ENCODE measurements at regions not wholly inside any gene's neighbourhood (a gene's known extent, or its start where the extent isn't known, plus 50 kb on each side); places are given as distances from the start of the nearest gene placed in this dataset.
"Not testable (repeated sequence)": the region's sequence is repeated elsewhere in the genome, so short reads cannot be mapped to it uniquely, and the experiment has no call there.

GRCh38 chr4:53919535-53919934 is 144.9 kb downstream of the CHIC2 start:
- no peak for DNase-seq

- DNase-seq, result no peak
Measured at GRCh38 chr4:53917729-53918128, 146.7 kb downstream of the CHIC2 start.

DNA sequence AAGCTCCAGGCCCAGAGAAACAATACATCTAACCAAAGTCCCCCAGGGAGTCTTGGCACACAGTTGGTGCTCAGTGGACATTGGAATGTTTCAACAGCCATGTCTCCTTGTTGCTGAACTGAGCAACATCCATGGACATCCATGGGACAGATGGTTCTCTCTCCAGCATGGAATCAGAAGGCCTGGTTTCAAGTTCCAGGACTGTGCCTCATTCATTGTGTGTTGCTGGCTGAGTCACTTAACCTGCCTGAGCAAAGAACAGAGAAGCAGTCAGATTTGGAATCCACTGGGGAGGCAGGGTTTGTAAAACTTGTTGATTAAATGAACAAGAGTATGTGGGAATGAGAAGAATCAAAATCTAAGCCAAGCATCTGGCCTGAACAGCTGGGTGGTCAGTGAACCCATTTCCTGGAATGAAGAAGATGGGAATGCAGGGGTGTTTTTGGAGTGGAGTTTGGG is 147.9 kb downstream of the CHIC2 start:
- no peak for DNase-seq

DNA sequence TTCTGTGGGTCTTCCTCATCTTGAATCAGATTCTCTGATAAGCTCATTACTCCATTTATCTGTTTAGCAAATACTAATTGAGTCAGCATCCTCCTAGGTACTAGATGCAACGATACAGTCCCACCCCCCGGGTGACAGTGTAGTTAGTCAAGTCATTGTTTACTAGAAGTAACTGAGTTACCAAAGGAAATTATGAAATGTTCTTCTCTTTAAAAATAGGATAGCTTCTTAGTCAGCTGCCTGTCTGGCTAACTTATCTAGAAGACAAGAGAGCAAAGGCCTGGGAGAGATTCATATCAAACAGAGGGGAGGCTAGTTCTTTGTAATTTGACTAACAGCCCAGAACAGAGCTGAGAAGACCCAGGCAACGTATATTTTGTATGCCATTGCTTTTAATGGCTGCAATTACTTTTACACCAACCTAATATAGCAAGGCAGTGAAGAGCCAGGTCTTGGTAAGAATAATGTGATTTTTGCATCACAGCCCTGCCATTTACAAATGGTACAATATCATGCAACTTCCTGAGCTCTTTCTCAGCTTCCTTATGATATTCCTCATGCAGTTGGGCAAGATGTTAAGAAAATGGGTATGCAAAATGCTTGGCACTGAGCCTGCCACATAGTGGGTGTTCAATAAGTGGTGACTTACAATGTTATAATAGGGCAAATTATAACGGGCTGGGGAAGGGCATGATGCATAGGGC is 149.9 kb downstream of the CHIC2 start:
- no peak for DNase-seq

DNA sequence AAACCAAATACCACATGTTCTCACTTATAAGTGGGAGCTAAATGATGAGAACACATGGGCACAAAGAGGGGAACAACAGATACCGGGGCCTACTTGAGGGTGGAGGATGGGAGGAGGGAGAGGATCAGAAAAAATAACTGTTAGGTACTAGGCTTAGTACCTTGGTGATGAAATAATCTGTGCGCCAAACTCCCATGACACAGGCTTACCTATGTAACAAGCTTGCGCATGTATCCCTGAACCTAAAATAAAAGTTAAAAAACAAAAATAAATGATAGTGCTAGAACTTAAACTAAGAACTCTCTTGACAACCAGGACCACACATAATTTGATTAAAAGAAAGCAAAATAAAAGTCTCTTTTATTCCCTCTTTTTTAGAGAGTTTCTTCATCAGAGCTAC is 150.6 kb downstream of the CHIC2 start:
- no peak for DNase-seq

- no peak for DNase-seq
Measured at GRCh38 chr4:53912766-53913497, 151.5 kb downstream of the CHIC2 start.

DNA sequence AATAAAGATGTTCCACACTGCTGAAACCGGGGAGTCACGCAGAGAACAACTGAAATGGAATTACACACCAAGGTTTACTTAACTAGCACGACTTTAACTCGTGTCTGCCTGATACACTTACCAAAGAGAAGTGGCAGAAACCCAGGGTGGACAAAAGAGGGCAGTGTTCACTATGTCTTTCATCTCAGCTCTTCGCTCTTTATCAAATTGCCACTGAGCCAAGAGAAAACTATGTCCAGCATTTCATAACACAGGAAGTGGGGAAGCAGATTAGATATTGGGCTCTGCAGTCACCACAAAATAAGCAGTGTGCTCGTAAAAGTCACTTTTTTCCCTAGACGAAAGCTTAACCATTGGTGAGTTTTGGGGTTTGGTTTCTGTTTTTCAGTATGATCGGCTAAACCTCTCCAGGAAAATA is 155.7 kb downstream of the CHIC2 start:
- peak; percentile 36 for DNase-seq

- DNase-seq, result no peak
Measured at GRCh38 chr4:53907772-53908171, 156.6 kb downstream of the CHIC2 start.

GRCh38 chr4:53906606-53907190 is 157.7 kb downstream of the CHIC2 start:
- no peak for DNase-seq

DNA sequence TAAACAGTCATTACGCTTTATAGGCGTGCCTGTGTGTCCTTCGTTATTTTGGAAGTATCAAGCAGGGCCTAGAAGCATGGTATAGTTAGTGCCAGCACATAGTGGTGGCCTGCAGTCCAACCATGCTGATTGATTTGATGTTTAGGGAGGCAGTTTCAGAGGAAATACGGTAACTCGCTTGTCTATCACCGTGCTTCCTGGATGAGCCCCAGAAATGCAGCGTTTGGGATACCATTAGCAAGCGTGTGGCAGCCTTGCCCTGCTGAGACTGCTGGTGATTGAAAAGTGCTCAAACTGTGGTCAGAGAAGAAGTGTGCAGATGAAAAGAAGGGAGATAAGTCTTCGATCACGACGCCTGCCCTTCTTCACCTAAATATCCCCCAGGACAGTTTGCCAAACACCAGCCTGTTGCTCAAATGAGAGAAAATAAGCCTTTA is 158.4 kb downstream of the CHIC2 start:
- no peak for DNase-seq

DNA sequence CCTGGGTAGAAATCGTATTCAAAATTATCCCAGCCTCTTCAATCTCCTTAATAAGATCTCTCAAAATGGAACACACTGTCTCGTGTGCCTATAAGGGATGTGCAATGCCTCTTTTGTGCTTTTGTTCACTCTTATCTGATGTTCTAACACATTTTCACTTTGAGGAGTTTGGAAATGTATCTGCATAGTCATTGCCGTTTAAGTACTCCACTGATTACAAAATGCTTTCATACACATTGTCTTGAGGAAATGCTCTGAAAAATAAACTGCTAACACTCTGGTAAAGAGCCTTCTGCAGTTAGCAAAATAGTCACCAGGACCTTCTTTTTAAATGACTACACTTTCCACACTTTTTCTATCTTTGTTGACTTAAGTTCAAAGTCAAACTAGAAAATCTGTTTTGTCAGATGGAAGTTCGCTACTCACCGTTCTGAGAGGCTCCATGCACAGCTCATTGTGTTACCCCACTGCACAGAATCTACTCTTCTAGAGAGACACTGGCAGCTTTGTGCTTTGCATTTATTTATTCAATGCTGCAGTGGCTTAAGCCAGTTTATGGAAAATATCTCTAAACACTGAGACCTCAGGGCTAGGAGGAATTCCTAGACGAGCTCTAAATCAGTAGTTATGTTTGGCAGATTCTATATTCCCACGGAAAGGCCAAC is 159.0 kb downstream of the CHIC2 start:
- DNase-seq, result no peak

GRCh38 chr4:53902786-53903185 is 161.6 kb downstream of the CHIC2 start:
- no peak for DNase-seq

- DNase-seq, result no peak
Measured at GRCh38 chr4:53900271-53900649, 164.1 kb downstream of the CHIC2 start.

DNA sequence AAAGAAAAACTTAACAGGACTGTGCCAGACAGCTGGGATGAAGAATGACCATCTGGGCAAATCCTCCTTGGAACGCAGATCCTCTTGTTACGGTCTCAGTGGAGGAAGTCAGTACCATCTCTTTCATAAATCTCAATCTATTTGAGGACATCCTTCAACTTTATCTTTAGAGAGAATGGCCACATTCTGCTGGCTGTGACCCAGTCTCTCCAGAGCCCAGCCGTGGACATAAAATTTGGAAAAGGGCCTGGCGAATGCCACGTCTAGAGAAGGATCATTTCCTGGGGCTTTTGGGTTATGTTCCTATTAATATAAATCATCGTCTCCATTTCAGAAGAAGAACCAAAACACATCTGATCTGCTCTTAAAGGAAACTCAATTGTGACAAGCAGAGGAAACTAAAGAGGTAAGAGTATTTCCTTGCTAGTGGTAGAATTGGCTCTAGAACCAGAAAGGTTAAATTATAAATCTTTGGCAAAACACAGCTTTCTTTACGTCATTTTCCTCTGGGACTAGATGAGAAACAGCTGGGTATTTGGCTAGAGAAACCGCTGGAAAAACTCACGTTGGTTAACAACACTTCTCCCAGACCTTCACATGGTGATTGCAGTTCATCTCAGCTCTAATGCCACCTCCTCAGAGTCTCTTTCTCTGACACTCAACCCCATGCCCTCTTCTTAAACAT is 164.7 kb downstream of the CHIC2 start:
- no peak for DNase-seq

- DNase-seq, result no peak
Measured at GRCh38 chr4:53895137-53895536, 169.3 kb downstream of the CHIC2 start.

GRCh38 chr4:53890461-53890860 is 173.9 kb downstream of the CHIC2 start:
- DNase-seq, result no peak

GRCh38 chr4:53889326-53890055 is 174.9 kb downstream of the CHIC2 start:
- DNase-seq, result no peak

GRCh38 chr4:53886090-53886489 is 178.3 kb downstream of the CHIC2 start:
- DNase-seq, result no peak

DNA sequence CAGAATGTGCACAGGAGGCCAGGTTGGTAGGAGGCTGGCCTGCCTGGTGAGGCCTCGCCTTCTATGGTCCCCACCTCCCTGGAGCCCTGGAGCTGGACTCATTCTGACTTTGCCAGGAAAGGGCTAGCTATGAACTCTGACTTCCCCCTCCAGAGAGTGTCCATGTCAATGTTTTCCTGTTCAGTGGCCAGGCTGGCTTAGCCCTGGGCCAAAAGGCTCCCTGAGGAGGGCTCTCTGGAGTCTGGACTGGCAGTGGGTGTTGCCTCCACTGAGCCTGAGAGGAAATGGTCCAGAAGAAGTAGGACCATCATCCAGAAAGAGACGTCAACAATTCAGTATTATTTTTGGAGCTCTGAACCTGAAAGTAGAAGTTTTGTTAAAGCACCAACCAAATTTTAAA is 178.7 kb downstream of the CHIC2 start:
- no peak for DNase-seq

DNA sequence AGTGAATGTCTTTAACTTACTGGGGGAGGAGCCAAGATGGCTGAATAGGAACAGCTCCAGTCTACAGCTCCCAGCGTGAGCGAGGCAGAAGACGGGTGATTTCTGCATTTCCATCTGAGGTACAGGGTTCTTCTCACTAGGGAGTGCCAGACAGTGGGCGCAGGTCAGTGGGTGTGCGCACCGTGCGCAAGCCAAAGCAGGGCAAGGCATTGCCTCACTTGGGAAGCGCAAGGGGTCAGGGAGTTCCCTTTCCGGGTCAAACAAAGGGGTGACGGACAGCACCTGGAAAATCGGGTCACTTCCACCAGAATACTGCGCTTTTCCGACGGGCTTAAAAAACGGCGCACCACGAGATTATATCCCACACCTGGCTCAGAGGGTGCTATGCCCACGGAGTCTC is 187.3 kb downstream of the CHIC2 start:
- not testable (repeated sequence) for DNase-seq

DNA sequence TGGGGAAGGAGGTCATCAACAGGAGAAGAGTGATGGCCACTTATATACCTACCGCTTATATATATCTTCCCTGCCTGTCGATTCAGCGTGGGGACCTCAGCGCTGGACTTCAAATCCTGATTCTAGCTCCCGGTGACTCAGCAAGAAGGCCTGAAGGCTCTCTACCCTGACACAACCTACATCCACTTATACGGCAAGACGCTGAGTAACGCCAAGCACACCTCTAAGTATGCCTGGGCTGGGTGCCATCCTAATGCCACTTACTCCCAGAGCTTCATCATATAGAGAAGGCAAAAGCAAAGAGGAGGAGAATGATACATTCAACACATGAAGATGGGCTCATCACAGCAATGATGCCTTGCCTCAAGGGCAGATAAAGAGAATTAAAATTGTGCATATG is 198.3 kb downstream of the CHIC2 start:
- DNase-seq, result no peak

DNA sequence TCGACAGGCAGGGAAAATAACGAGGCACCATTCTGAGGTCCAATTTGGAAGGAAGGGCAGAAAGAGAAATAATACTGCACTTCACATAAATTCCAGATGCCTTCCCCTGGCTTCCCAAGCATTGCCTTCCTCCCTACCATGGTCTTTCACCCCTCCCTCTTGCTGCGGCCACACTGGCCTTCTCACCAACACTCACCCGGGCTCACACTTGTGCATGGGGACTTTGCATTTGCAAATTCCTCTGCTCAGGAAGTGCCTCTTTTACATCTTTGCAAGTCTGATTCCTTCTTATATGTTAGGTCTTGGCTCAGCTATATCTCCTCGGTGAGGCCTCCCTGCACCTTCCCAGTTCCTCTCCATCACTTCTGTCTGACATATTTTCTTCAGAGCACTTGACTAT is 199.4 kb downstream of the CHIC2 start:
- no peak for DNase-seq

Measured in NCI-H1436 (cell line).